ENCODE measurements at regions not wholly inside any gene's neighbourhood (a gene's known extent, or its start where the extent isn't known, plus 50 kb on each side); places are given as distances from the start of the nearest gene placed in this dataset.

DNA sequence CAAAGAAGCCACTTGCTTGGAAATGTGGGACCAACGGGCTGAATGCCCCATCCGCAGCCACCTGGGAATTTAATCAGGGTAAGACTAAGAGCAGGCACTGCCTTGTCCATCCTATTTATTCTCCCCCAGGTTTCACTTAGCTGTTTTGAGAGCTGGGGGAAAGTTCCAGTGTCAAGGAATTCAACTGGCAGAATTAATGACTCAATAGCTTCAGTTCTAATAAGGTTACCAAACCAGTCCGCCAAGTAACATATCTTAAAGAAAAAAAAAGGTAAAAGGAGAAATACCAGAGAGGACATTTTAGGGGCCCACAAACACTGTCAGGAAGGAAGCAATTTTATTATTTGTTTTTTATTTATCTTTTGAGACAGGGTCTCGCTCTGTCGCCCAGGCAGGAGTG, 157.6 kb upstream of the SOD1 start:
- TF ChIP-seq GATA2 (IDR thresholded peaks at IDR 0.05; ENCODE audit: insufficient read depth, insufficient read length, low read depth, low read length): no peak
- TF ChIP-seq, protein P1, sequence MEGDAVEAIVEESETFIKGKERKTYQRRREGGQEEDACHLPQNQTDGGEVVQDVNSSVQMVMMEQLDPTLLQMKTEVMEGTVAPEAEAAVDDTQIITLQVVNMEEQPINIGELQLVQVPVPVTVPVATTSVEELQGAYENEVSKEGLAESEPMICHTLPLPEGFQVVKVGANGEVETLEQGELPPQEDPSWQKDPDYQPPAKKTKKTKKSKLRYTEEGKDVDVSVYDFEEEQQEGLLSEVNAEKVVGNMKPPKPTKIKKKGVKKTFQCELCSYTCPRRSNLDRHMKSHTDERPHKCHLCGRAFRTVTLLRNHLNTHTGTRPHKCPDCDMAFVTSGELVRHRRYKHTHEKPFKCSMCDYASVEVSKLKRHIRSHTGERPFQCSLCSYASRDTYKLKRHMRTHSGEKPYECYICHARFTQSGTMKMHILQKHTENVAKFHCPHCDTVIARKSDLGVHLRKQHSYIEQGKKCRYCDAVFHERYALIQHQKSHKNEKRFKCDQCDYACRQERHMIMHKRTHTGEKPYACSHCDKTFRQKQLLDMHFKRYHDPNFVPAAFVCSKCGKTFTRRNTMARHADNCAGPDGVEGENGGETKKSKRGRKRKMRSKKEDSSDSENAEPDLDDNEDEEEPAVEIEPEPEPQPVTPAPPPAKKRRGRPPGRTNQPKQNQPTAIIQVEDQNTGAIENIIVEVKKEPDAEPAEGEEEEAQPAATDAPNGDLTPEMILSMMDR (IDR thresholded peaks at IDR 0.05; ENCODE audit: extremely low read depth in 1 of 2, insufficient read depth in 1 of 2, low read depth in 1 of 2, low read length in 2 of 2): no peak
